ENCODE measurements at regions not wholly inside any gene's neighbourhood (a gene's known extent, or its start where the extent isn't known, plus 50 kb on each side); places are given as distances from the start of the nearest gene placed in this dataset.

DNA sequence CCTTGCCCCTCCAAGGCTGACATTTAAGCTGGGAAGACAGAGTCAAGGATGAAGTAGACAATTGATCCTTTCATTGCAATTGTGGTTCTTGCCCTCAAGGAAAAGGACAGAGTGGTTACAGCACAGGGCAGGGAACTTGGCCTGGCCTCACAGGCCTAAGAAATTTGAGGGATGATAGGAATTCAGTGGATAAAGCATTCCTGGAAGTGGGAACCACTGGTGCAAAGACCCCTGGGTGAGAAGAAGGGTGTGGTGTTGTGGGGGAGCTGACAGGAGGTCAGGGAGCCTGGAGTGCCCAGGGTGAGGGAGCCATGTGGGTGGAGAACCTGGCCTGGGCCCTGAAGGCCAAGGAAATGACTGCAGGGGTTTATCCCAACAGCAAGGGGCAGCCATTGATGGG lies 287.4 kb downstream of the UACA start:
- DNase-seq (ENCODE audit: low read depth in 3 of 3, low spot score in 1 of 3), result no peak

DNA sequence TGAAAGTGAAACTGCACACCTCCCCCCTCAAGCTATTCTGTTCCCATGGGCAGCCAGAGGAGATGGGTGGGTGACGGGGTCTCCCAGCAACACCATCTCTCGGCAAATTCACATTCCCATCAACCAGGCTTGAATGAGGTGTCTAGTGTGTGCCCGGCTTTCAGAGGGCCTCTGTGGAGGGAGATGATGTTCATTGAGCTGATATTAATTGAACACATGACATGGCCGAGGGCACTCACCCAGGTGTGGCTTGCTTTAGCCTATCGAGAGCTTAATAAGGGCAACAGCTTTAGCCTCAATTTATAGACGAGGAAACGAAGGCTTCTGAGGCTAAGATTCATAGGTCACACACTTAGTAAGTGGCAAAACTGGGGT lies 288.0 kb downstream of the UACA start:
- DNase-seq (ENCODE audit: low read depth in 3 of 3, low spot score in 1 of 3), result no peak

GRCh38 chr15:70474471-70475406 lies 288.6 kb downstream of the UACA start:
- DNase-seq (ENCODE audit: low read depth in 3 of 3, low spot score in 1 of 3), result no peak

GRCh38 chr15:70473581-70474370 lies 289.6 kb downstream of the UACA start:
- no peak for DNase-seq (ENCODE audit: low read depth in 3 of 3, low spot score in 1 of 3)

GRCh38 chr15:70471517-70471916 lies 291.8 kb downstream of the UACA start:
- no peak for DNase-seq (ENCODE audit: low read depth in 3 of 3, low spot score in 1 of 3)

DNA sequence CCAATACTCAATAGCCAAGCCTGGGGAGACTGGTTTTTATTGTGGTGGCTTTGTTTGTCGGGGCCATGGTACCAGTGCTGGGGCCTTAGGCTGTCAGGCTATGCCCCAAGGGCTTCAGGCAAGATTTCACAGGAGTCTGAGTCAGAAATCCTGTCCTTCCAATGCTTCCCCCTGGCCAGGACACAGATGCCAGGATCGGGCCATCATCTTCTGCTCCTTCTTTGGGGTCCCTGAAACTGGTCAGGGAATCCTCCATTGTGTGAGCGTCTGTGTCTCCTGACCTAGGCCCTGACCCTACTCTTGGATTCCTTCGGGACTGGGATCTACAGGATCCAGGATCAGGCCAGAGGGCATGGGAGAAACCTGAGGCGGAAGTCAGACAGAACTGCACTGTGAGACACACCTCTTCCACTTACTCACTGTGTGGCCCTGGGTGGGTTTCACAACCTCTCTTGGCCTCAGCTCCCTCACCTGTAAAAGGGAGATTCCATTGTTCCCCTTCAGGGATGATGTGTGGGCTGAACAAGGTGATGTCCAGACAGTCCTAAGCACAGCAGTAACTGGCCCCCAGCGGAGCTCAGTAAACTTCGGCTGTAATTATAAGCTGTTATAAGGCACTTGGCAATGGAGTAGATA lies 292.7 kb downstream of the UACA start:
- no peak for DNase-seq (ENCODE audit: low read depth in 3 of 3, low spot score in 1 of 3)

GRCh38 chr15:70469651-70470555 lies 293.5 kb downstream of the UACA start:
- DNase-seq (ENCODE audit: low read depth in 3 of 3, low spot score in 1 of 3), result no peak

GRCh38 chr15:70469182-70469581 lies 294.2 kb downstream of the UACA start:
- DNase-seq (ENCODE audit: low read depth in 3 of 3, low spot score in 1 of 3), result no peak

DNA sequence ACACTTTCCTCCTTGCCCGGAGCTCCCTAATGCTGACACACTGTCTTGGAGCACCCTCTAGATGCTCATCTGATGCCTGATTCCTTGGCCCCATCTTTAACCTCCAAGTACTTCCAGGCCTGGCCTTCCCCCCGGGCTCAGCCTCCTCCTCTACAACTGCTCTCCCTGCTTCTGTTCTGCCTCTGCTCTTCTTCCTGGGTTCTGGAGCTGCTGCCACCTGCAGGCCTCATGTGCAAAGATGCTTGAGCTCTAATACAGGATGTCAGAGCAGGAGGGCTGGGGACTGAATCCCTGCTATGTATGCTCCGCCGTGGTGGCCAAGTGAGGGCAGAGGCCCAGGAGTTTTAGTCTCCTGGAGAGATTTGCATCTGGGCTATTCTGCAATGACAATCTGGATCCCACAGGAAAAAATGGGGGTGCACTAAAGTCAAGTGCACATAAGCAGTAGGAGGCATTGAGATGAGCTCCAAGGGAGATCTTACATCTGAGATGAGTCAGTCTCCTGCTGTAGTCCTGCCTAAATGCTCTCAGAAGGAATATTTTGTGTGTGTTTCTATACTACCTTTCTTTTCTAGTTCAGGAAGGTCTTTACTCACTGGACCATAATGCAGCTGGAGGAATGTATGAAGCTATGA lies 296.3 kb downstream of the UACA start:
- no peak for DNase-seq (ENCODE audit: low read depth in 3 of 3, low spot score in 1 of 3)

GRCh38 chr15:70466305-70466704 lies 297.1 kb downstream of the UACA start:
- no peak for DNase-seq (ENCODE audit: low read depth in 3 of 3, low spot score in 1 of 3)

GRCh38 chr15:70465812-70466211 lies 297.5 kb downstream of the UACA start:
- no peak for DNase-seq (ENCODE audit: low read depth in 3 of 3, low spot score in 1 of 3)

DNA sequence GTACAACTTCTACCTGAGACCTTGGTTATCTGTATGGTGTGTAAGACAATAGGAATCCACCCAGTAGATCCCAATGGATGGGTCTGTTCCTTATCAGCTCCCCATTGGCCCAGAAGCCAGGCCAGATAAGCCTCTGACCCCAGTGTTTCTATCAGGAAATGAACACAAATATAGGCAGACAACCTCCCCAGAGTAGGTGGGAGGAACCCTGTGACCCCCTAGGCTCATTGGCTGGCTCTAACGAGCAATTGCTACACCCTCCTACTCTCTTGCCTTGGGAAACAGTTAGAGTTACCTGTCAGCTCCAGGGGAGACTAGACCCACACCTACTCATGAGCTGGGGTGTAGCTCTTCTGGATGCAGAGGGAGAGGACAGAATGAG lies 299.9 kb downstream of the UACA start:
- no peak for DNase-seq (ENCODE audit: low read depth in 3 of 3, low spot score in 1 of 3)

DNA sequence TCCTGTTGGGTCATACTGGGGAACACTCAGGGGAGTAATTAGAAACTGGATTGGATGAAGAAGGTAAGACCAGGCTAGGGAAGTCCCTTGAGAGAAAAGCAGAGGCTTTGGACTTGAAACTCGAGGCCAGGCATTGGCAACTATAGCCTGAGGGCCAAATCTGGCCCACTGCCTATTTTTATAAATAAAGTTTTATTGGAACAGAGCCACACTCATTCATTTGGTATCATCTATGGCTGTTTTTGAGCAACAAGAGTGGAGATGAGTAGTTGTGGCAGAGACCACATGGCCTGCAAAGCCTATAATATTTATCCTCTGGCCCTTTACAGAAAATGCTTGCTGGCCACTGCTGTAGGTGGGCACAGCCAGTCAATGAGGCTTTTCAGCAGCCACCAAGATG lies 301.4 kb downstream of the UACA start:
- DNase-seq (ENCODE audit: low read depth in 3 of 3, low spot score in 1 of 3), result no peak

DNA sequence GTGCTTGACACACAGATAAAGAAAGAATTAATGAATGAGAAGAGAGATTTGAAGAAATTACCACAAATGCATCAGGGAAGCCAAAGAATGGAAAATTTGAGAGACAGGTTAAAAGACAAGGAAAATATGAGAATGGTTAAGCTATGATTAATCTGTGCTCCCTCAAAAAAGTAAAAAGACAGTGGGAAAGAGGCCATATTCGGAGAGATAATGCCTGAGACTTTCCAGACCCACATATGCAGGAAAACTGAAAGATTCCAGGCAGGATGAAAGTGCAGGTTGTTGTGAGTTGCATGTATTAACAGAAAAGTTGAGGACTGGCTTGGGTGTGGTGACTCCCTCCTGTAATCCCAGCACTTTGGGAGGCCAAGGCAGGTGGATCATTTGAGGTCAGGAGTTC lies 302.3 kb downstream of the UACA start:
- DNase-seq (ENCODE audit: low read depth in 3 of 3, low spot score in 1 of 3), result no peak

DNA sequence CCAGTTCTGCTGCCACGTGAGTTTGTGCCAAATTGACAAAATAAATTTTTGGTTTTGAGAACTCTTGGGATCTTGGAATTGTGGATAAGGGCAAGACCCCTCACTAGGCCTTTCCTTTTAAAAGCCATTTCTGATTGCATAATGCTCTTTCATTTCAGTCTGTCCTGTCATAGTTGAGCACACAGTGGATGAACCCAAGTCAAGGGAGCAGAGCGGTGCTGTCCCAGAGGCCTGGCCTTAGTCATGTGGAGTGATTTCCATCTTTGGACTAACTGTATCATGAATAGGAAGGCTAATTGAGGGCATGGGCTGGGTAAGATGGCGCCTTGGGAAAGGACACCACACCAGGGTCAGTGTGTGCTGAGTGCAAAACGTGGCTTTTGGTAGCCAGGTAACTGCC lies 304.0 kb downstream of the UACA start:
- no peak for DNase-seq (ENCODE audit: low read depth in 3 of 3, low spot score in 1 of 3)

DNA sequence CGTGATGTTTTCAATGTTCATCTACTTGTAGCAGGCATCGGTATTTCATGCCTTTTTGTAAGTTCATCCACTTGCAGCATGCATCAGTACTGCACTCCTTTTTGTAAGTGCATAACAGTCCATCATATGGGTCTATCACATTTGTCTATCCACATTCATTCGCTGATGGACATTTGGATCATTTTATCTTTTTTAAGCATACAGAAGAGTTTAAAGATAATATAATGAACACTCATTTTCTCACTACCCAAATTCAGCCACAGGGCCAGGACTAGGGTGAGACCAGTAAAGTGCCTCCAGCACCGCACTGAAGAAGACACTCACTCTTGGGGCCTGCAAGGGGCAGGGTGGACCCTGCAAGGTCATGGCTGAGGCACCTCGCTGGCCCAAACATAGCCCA lies 309.6 kb downstream of the UACA start:
- no peak for DNase-seq (ENCODE audit: low read depth in 3 of 3, low spot score in 1 of 3)

DNA sequence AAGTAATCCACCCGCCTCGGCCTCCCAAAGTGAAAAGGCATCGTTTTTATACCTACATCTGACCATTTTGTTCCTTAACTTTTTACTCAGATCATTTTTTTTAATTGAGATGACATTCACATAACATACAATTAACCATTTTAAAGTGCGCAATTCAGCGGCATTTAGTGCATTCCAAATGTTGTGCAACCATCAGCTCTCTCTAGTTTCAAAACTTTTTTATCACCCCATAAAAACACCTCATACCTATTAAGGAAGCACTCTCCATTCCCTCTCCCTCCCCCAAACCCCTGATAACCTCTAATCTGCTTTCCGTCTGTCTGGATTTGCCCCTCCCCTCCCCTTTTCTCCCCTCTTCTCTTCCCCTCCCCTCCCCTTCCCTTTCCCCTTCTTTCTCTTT lies 310.1 kb downstream of the UACA start:
- no peak for DNase-seq (ENCODE audit: low read depth in 3 of 3, low spot score in 1 of 3)

DNA sequence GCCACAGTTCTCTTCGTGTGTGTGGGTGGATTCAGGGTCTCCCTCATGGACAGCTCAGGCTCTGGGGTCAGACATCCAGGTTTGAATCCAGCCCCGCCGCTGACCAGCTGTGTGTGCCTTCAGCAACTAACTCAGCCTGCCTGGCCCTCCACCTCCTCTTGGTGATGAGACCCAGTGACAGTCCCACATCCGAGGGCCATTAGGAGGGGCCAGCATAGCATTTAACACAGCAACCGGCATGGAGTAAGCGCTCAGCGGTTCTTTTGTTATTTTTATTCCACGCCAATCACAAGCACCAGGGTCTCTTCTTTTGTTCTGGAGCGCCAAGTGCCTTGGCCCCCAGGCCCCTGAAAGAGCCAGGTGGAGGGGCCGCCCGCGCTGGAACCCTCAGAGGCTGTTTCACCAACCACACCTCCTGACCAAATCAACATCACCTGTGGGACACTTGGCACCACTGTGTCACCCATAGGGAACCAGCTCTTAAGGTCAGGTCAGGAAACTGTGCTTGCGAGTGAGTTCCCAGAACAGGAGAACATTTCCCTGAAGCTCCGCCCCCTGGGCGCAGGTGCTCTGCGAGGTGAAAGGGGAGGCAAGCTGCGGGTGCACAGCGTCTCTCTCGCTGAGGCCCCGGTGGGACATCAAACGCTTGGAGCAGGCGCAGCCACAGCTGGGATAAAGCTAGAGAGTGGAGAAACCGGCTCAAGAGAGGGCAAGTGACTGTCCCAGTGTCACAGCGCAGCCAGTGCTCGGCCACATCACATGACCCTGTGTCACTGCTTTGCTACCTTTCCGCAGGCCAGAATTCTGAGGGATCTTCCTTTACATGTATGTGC lies 311.3 kb downstream of the UACA start:
- peak in 1 of 3 donors; percentile 28 for DNase-seq (ENCODE audit: low read depth in 3 of 3, low spot score in 1 of 3)

- no peak for DNase-seq (ENCODE audit: low read depth in 3 of 3, low spot score in 1 of 3)
Observed at GRCh38 chr15:70450142-70450443, 313.3 kb downstream of the UACA start.
